NCI-H524 (cell line): ENCODE measurements at regions not wholly inside any gene's neighbourhood (a gene's known extent, or its start where the extent isn't known, plus 50 kb on each side); places are given as distances from the start of the nearest gene placed in this dataset.
A peak's percentile ranks its signal among the peaks of the same experiment; 100 is the strongest.

ENCODE experiments used
- DNase-seq, 2 experiments: peaks; one replicate each; lab custom pipeline; 2025; lab: John Stamatoyannopoulos, UW

DNA sequence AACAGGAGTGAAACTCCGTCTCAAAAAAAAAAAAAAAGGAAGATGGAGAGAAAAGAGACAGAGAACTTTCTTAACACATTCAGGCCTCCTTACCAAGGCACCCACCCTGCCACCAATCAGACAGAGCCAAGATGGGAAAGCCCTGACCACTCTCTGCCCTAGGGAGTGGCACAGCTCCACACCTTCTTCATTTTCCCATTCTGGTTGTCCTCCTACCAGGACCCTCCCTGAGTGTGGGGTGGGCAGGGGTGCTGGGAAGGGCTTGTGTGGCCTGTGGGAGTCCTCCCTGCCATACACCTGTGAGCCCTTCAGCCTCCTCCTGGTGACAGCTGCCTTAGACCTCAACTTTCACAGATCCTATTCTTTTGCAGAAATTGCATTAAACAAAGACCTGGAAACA lies 513.6 kb downstream of the BCL11B start:
- no peak for DNase-seq

DNA sequence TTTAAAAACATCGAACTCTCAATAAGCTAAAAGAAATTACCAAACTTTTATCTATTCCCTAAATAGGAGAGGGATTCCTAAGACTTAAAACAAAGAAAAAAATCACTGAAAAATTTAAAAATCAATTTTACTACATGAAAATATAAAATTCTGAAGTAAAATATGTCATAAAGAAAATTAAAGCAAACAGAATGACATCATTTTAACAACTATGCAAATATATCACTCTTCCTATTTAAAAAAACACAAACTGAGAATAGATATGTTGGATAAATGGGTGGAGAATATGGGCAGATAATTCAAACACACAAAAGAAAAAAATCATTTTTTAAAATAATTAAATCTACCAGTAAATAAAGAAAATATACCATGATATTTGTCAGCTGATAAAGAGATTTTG lies 510.0 kb downstream of the BCL11B start:
- no peak for DNase-seq

DNA sequence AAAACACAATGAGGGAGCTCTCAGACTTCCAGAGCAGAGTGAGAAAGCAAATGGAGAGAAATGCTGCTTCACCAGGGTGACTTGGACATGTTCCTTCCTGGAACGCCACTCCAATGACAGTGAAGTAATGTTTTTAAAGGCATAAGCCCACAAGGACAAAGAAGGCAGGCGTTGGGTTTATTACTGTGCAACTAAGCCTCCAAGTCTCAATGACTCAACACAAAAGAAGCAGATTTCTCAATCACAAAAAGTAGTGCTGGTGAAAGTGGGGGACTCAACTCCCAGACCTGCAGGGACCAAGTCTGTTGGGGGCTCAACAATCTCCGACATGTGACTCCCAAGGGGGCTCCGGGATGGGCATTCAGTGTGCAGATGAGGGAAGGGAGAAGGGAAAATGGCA lies 505.2 kb downstream of the BCL11B start:
- DNase-seq, result no peak

DNA sequence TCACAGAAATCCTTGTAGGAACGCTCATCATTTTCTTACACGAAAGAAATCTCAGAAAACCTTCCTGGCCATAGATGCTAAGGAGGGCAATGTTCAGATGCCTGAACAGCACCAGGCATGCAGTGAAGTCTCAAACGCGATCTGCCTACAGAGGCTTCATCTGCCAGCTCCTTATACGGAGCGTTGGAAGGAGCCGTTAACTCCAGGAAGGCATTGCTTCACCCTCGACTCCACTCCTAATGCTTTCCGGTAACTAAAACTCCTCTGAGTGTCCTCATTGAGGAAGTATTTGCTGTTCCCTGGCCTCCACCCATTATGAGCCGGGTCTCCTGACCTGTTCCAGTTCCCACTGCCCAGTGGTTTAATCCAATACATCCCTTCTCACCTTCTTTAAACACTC lies 502.7 kb downstream of the BCL11B start:
- DNase-seq, result no peak

DNA sequence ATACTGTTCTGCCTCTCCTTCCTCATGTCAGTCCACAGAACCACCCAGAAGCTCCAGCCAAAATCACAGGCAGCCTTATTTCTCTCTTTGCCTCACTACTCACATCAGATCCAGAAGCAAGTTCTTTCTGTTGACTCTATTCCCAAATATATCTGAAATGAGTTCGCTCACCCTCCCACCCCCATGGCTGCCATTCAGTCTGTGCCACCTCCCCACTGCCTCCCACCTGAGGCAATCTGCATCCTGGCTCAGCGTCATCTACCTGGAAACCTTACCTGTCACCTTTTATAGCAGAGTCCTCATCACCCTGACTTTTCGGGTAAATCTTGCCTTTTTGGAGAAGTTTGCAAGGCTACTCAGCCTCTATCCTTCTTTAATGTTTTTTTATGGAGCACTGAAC lies 501.8 kb downstream of the BCL11B start:
- DNase-seq, result no peak

DNA sequence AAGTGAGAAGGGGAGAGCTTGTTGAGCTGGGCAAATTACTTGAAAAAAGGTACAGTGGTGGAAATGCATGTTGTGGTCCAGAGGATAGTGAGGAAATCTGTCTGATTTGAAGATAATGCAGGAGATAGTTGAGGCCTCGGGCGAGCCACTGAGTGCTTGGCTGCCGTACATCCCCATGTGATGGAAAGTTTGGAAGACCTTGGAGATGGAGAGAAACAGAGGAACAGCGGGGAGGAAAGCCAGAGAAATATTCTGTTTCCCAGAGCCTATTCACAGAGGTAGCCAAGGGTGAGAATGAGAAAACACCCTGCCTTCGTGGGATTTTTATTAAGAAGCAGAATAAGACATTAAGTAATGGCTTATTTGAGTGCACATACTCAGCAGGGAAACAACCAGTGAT lies 498.2 kb downstream of the BCL11B start:
- DNase-seq, result no peak

DNA sequence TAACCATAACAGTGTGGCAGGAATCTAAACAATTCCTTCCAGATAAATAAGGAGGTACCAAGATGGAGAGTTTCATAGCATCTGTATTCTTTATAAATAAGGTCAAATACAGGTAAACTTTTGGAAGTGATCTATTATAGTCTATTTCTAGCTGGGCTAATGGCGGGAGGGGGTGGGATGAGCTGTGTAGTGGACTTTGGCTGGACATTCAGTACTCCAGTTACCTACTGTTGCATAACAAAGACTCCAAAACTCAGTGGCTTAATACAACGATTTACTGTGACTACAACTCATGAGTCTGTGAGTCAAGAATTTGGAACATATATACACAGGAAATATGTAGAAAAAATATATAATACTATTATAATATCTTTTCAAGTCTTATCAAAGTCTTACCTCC lies 496.1 kb downstream of the BCL11B start:
- DNase-seq, result no peak

DNA sequence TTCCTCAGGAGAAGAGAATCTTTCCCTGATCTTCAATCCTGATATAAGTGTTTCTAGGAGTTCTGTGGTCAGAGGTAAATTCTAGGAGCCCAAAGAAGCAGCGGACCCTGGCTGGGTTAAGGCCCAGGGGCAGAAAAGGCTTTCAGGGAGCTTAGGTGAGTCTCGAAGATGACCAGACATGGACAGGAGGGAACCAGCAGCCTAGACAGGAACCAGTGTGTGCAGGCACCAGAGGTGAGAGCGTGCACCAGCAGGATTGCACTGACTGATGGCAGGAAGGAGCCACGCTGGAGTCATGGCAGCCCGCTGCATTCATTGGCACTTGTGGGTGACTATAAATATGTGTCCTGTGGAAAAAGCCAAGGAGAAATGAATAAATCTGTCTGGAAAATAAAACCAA lies 489.9 kb downstream of the BCL11B start:
- no peak for DNase-seq

DNA sequence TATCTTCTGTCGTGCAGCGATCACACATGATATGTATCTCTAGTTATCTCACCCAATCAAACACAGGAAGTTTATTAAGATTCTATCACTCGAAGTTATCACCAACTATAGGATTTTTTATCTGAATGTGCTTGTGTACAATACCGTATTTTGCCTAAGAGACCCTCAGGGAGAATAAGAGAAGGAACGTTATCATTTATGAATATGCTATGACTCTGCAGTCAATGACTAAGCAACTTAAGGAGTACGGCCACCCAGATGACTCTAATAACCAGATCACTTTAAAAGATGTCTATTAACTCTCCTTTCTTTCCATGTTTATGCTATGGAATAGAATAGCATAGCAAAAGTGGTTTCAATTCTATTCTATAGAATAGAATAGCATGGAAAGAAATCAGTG lies 486.4 kb downstream of the BCL11B start:
- DNase-seq, result no peak

DNA sequence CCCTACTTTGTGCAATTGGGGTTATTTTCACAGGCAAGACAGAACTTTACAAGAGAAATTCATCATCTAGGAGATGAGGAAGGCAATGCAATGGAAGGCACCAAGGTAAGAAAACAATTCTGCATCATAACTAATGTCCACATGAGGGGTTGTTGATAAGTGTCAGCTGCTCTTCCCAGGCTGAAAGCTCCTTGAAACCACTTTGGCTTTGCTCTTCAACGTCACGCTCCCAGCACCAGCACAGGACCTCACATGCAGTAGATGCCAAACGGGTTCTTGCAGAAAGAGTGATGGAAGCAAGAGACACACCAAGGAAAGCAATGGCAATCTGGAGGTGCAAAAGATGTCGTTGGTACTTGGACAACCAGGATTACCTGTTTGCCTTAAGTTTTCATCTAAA lies 485.5 kb downstream of the BCL11B start:
- DNase-seq, result no peak

DNA sequence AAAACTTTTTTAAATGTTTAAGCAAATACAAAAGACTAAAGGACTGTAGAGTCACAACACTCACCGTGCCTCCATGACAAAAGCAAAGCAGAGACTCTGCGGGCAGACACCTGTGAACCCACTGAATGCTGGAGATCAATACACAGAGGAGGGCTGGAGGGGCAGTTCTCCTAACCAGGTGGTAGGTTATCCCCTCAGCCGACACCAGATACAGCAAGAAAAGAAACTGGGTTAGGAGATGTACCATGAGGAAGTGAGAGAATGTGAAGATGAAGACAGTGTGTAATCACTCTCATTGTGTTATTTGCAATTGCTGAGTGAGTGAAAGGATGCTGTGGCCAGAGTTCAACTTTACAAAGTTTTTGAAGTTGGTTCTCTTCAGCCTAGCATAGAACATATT lies 480.3 kb downstream of the BCL11B start:
- DNase-seq, result no peak

DNA sequence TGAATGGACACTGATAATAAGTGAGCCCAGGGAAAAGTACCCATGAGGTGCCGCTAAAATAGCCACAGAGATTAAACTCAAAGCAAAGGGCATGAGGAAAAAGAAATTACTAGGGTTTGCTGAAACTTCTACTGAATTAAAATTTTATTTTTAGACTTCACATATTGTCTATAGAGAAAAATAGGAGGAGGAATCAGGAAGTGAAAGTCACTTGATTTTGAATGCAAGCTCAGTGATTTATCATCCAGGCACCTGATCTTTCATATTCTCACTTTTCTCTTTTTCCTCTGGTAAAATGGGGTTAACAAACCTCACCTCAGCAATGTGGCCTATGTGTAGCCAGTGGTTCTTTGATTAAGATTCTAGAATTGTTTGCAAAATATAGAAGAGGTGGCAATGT lies 479.8 kb downstream of the BCL11B start:
- DNase-seq, result no peak

DNA sequence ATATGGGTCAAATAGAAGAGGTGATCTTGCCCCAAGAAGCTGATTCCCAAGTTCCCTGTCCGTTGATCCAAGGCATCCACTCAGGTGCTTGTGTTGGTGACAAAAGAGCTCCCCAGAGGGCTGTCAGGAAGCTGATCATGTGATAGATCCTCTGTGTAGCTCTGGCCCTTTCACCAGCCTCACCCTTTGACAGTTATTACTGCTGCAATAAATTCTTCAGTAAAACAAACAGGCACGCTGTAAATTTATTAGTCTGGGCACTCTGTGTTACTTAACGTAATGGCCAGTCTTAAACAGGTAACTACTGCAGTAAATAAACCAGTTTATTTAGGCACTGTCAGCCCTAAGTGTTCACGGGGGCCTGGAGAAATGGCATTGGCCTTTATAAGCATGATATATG lies 473.9 kb downstream of the BCL11B start:
- DNase-seq, result no peak

DNA sequence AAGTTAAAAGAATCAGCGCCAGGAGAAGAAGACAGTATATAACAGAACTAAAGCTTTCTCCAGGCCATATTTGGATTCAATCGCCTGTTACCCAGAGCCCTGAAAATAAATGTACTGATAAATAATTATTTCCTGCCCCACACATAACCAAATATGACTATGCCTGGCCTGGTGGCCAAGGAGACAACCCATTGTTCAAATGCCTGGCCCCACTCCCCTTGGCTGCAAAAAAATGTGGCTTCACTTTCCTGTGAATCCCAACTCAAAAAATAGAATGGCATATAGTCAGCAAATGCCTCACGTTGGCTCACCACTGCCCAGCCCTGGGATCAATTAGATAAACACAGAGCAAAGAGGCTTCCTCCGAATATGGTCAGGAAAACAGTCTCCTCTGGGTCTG lies 472.1 kb downstream of the BCL11B start:
- no peak for DNase-seq

DNA sequence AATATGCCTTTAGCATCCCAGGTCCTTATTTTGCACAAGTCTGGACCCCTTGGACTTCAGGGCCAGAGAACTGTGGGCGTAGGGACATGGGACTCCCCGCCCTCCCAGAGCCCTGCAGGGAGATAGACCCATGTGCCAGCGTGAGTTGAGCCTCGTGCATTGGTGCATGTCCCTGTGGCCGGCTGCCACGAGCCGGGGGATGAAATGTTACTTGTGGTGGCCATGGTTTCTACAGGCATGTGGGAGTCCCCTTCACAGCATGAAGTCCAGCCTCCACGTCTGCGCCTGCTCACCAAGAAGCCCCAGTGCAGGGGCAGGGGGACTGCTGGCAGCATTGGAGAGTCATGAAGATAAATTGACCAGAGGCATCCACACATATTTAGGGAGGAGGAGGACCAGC lies 470.0 kb downstream of the BCL11B start:
- no peak for DNase-seq

DNA sequence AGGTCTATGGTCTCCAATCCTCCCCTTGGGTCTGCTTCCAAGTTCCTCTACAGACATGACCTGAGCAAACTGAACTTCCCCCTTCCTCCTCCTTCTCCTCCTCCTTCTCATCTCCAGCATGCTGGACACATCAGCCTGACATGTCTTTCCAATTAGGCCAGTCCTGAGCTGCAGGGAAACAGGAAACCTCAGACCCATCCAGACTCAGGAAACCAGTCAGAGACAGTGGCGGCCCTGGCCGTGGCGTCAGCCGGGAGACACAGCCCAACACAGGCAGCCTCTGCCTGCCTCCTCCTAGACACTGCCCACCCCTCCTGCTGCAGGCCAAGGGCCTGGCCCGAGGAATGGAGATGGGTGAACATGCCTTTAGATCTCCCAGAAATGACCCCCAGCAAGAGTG lies 468.8 kb downstream of the BCL11B start:
- DNase-seq, result no peak

DNA sequence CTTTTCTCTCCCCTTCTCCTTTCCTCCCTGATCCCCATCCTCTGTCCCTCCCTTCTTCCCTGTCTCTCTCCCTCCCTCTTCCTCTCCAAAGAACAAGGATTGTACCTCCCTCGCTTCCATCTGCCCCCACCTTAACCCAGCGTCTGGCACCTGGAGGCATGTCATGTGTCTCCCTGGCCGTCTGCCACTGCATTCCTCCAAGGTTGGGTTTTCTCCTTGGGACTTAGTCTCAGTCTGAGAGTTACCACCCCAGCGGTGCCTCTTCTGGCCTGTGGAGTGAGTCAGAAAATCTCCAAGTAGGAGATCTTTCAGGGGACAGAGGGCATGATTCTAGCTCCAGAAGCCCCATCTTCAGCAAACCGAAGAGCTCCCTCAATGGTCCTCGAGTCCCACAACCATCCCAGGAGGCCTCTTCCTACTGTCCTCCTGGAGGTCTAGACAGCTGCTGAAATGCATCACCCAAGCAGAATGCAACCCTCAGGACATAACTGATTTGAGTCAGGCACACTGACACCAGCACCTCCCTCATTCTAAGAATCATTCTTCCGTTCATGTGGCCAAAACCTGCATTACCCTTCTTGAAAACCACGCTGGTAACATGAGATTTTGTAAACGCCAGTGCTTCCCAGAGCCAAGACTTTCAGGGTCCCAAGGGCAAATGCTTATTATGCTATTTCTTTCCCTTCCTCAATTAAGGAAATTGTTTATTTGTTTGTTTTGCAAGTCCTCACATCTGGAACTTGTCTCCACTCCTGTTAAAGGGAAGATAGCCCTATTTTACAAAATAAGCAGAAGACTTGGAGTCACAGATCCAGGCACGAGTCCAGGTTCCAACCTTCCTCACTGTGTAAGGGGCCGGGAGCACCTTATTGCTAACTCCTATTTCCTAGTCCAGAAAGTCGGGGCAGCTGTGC lies 463.2 kb downstream of the BCL11B start:
- peak in 1 of 2 experiments; percentile 13 for DNase-seq

DNA sequence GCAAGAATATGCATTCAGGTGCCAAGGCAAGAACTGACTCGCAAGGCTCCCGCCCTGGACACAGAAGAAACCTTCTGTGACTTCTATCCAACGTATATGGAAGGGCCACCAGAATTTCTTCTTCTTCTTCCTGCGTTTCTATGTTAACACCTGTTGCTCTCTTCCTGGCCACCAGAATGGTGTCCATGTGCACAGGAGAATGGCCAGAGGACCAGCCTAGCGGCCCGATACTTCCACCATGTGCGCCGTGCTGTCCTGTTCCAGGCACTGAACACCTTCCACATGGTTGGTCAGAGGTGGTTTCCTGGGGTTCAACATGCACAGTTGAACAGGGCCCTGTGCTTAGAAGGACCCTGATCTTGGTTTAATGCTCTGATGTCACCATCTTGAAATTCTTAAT lies 455.8 kb downstream of the BCL11B start:
- DNase-seq, result no peak

DNA sequence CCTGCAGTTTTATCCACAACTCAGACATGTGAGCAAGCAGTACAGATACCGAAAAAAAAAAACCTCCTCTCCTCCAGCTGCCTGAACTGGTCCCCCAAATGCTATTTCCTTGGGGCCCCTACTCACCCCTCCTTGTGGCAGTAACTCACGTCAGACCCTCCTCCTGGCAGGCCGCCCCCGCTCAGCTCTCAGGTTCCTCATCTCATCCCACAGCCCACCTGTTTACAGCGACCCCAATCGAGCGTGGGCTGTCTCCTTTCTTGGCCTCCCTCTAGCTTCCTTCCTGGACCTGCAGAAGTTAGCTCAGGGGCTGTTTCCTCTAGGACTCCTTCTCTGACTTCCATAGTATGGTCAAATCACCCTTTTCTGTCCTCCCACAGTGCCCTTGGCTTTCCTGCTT lies 455.3 kb downstream of the BCL11B start:
- DNase-seq, result no peak

DNA sequence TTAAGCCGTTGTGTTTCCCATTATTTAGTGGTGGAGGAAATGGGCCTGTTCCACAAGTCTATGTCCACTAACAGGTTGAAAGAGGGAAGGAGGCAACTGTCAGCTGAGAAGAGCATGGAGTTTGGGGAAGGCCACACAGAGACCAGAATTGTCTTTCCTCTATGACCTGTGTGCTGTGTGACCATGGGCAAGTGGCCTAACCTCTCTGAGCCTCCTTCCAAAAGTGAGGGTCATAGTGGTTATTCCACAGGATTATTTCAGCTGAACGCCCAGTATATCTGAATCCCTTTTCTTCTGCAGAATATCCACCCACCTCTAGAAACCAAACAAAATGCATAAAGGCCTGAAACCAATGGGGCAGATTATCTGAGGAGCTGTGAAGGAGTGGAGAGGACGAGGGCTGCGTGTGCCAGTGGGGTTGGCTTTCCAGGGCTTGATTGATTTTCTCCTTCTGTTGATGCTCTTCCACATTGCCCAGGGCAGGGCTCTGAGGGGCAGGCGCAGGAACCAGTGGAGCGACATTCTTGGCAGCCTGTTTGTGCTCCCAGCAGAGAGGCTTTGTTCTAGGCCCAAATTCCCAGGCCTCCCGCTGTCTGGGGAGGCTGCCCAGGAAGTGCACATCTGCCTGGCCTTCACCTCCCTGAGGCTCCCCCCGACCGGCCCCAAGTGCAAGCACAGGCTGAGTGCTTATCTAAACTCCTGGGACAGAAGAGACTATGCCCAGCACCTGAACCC lies 452.7 kb downstream of the BCL11B start:
- DNase-seq, result no peak

DNA sequence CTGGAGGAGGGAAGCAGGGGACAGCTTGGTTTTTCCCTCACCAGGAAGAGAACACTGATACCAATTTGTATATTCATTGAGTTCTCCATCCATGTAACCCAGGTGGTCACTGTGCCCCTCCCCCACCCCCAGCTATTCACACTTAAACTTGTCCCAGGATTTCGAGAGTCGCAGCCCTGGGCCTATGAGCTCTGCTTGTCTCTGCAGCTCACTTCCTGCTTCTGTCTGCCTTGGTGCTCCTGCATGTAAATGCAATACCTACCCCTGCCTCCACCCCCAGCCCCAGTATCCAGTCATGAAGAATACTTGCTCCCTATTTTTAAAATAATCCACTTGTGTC lies 452.2 kb downstream of the BCL11B start:
- no peak for DNase-seq

DNA sequence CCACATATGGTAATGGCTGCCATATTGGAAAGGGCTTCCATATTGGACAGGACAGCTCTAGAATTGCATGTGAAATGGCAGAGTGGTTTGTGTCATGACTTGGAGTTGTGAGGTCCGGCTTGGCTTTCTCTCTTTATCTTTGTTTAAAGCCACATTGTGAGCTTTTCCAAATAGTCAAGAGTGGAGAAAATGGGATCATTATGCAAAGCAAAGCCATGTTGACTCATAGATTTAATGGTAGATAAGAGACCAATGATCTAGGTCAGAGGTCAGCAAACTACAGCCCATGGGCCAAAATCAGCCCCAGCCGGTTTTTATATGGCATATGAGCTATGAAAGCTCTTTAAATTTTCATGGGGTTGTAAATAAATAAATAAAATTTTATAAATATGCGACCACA lies 449.1 kb downstream of the BCL11B start:
- DNase-seq, result no peak

DNA sequence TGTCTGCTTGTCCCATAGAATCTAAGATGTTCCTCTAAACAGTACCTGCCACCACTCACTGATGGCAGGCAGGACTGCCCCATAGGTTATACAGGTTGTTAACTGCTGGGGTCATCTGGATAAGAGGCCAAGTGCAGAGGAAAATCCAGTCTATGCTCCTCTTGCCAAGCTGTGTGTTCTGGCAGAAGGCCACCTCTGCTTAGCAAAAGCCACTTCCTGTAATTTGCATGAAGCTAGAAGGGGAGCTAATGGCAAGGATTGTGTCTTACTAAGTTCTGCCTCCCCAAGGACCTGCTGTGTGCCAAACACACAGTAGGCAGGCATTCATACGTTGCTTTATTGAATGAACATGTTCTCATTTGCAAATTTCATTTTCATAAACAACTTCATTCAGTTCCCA lies 445.4 kb downstream of the BCL11B start:
- DNase-seq, result no peak

DNA sequence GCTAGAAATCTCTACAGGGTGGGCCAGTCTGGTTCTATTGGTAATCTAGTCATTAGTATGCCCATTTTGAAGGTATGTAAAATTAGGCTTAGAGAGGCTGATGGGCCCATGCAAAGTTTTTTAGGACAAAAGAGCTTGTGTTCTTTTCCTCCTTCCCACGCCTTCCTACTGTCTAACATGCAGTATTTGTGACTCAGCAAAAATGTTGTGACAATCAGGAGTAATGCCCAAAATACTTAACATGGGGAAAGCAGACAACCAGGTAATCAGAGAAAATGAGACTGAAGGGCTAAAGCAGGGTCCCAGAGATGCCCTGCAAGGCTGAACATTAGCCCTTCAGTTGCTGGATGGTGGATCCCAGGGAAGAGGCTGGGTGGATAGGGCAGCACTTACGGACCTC lies 437.9 kb downstream of the BCL11B start:
- no peak for DNase-seq
